ENCODE measurements at regions not wholly inside any gene's neighbourhood (a gene's known extent, or its start where the extent isn't known, plus 50 kb on each side); places are given as distances from the start of the nearest gene placed in this dataset.

DNA sequence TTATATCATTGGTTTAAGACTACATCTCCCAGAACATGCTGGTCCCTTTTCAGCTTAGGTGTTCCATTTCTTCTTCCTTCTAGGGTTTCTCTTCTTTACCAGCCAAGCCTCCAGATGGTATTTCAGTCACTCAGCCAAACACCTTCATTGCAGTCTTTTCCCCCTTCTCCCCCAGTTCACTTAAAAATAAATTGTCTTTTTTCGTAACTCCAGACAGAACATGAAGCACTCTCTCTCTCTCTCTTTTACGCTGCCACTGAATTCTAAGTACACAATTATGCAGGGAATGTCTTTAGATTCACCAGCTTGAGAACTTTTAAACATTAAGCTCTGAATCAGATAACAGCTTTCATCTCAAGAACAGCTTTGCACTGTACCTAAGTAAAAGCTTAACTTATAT lies 419.7 kb upstream of the BRINP1 start:
- H3K27ac ChIP-seq: no peak overlapping the region
- TF ChIP-seq, protein P1, sequence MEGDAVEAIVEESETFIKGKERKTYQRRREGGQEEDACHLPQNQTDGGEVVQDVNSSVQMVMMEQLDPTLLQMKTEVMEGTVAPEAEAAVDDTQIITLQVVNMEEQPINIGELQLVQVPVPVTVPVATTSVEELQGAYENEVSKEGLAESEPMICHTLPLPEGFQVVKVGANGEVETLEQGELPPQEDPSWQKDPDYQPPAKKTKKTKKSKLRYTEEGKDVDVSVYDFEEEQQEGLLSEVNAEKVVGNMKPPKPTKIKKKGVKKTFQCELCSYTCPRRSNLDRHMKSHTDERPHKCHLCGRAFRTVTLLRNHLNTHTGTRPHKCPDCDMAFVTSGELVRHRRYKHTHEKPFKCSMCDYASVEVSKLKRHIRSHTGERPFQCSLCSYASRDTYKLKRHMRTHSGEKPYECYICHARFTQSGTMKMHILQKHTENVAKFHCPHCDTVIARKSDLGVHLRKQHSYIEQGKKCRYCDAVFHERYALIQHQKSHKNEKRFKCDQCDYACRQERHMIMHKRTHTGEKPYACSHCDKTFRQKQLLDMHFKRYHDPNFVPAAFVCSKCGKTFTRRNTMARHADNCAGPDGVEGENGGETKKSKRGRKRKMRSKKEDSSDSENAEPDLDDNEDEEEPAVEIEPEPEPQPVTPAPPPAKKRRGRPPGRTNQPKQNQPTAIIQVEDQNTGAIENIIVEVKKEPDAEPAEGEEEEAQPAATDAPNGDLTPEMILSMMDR (conservative IDR thresholded peaks at IDR 0.05): no peak
- no peak for TF ChIP-seq ZFX (IDR thresholded peaks at IDR 0.05)

DNA sequence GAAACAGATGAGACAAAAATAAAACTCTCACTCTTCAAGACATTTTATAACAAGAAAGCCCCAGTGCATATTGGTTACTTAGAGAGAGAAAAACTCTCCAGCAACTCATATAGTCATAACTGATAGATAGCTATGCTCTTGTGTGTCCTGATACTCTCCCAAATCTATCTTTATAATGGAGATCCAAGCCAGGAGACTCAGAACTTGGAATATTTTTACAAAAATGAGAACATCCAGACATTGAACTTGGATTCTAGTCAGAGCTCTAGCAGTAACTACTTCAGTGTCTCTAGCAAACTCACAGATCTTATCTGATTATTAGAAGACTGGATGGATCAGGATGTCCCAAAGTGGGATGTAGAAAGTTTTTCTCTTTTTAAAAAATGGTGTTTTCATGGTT lies 412.7 kb upstream of the BRINP1 start:
- no peak for TF ChIP-seq ZFX (IDR thresholded peaks at IDR 0.05)
- TF ChIP-seq, protein P1 (conservative IDR thresholded peaks at IDR 0.05): no peak
- no peak overlapping the region for H3K27ac ChIP-seq

DNA sequence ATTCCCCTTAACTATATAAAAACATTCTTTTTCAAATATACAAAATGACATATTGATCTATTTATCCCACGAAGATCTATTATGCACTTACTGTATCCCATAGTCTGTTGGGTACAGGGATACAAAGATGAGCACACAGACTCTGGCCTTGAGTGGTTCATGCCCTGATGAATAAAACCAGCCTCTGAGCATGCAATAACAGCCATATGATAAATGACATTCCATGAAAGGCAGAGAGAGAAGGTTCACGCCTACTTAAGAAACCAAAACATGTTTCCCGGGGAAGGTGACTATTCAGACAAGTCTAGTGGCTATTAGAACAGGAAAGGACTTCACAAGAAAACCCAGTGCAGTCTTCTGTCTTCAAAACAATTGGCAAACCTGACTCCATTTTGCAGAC lies 406.2 kb upstream of the BRINP1 start:
- TF ChIP-seq, protein P1 (conservative IDR thresholded peaks at IDR 0.05): no peak
- no peak for TF ChIP-seq ZFX (IDR thresholded peaks at IDR 0.05)
- no peak overlapping the region for H3K27ac ChIP-seq

DNA sequence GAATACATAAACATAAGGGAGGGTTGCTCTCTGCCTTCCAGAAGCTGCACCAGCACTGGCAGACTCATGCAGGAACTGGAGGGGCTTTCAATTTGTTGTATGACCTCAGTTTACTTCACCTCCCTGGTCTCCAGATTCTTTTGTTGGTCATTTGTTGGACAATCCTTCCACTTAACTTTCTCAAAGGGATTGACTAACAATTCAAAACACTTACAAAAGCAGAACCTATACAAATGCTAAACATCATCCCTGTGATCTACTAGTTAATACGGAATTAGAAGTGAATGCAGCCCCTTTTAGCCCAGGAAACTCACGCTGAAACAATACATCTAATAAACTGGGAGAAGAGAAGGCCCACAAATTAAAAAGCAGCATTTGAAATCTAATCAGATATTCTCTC lies 404.6 kb upstream of the BRINP1 start:
- H3K27ac ChIP-seq: no peak overlapping the region
- no peak for TF ChIP-seq ZFX (IDR thresholded peaks at IDR 0.05)
- TF ChIP-seq, protein P1 (conservative IDR thresholded peaks at IDR 0.05): no peak

DNA sequence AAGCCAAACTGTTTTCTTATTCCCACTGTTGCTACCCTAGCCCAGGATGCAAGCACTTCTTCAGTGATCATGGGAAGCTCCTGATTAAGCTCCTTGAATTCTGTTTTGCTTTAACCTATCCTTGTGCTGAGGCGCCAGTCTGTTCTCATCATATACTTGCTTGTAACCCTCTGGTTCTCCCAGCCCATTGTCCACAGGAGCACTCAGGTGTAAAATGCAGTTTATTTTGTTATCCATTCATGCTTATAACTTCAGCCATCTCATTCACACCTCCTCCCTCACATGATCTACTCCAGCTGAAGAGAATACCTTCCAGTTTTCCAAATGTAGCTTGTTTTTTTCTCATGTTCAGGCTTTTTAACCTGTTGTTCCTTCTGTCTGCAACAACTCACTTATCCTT lies 402.1 kb upstream of the BRINP1 start:
- H3K27ac ChIP-seq: no peak overlapping the region
- TF ChIP-seq, protein P1 (conservative IDR thresholded peaks at IDR 0.05): no peak
- TF ChIP-seq ZFX (IDR thresholded peaks at IDR 0.05): no peak

DNA sequence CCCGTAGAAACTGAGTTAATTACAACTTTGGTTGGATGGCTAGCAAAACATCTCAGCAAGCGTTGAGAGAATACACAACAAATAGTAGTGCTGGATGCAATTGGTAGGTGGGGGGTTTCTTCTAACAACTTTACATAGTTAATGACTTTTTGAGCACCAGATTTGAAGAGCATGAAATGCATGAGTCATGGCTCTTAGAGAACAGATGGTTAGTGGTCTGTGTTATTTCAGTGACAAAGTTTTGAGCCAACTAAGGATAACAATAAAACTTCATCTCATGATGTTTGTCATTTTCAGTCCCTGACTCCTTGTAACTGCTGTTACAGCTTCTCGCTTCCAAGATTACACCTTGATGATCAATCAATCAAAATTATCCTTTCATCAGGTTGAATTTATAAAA lies 399.0 kb upstream of the BRINP1 start:
- H3K27ac ChIP-seq: no peak overlapping the region
- TF ChIP-seq, protein P1 (conservative IDR thresholded peaks at IDR 0.05): no peak

DNA sequence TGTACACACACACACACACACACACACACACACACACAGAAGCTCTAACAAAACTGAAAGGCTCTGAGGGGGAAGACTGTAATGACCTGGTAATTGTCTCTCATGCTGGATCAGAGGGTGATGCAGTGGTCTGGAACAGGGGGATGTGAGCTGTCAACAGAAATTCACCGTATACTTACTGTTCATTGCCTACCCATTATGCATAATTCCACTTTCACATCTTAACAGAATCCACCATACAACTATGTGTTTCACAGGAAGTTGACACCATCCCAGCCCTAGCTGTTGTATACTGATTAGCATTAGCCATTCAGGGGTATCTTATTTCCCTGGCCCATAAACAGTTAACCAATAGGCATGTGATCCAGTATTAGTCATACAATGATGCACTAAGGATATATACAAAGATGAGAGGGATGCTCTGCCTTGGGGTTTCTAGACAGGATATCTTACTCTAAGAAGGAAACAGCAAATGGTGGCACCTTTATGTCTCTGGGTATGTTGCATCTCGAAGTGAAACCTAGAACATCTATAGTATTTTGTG lies 396.5 kb upstream of the BRINP1 start:
- TF ChIP-seq ZFX (IDR thresholded peaks at IDR 0.05): no peak
- no peak overlapping the region for H3K27ac ChIP-seq

DNA sequence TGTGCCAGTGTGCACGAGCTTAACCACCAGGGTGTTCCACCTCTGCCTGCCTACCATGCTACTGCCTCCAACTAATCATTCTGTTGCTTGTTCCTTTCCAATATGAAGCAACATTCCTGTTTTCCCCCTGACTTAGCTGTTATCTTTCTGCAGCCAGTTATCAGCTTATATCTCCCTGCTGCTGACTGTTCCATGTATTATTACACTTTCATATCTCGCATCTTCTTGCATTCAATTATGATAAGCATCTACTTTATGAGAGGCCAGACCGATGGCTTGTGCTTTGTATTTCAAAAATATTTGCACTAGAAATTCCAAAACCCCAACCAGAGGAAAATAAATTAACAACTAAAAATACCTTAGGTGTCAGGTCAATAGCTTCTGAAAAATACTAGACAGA lies 394.0 kb upstream of the BRINP1 start:
- no peak overlapping the region for H3K27ac ChIP-seq
- TF ChIP-seq ZFX (IDR thresholded peaks at IDR 0.05): no peak
- TF ChIP-seq, protein P1 (conservative IDR thresholded peaks at IDR 0.05): no peak
